Tibial nerve (tissue), 4 donors: ENCODE measurements at regions not wholly inside any gene's neighbourhood (a gene's known extent, or its start where the extent isn't known, plus 50 kb on each side); places are given as distances from the start of the nearest gene placed in this dataset. TPM values are rescaled to one million over a fixed set of nuclear protein-coding genes. Genes with fewer than 3 reads are reported as not detected.

Experiments used
- DNase-seq, 2 donors: peaks; one replicate each; pipeline ENCODE4 v3.0.0-alpha.2; 2019; ENCODE audit warnings: low spot score in 2 of 2
- H3K27ac ChIP-seq, 4 donors: fragments of 200-600 bp; sonication (generic) in 3 of 4; one replicate each; pipeline ENCODE4 v1.5.1; 2017 to 2019; ENCODE audit warnings: mild to moderate bottlenecking in 1 of 4
- H3K27me3 ChIP-seq, 2 donors: fragments of 200-600 bp; sonication (generic) in 1 of 2; one replicate each; pipeline versions ENCODE4 v1.5.1 to v1.6.0; 2017 to 2019
- H3K36me3 ChIP-seq, 3 donors: fragments of 200-600 bp; sonication (generic); one replicate each; pipeline ENCODE4 v1.5.1; 2018 to 2019
- H3K4me1 ChIP-seq, 4 donors: fragments of 200-600 bp; sonication (generic) in 3 of 4; one replicate each; pipeline ENCODE4 v1.5.1; 2017 to 2019
- H3K4me3 ChIP-seq, 4 donors: fragments of 200-600 bp; sonication (generic) in 3 of 4; one replicate each; pipeline ENCODE4 v1.5.1; 2017 to 2019; ENCODE audit warnings: mild to moderate bottlenecking in 1 of 4, moderate library complexity in 1 of 4
- H3K9me3 ChIP-seq, 4 donors: fragments of 200-600 bp; sonication (generic) in 3 of 4; one replicate each; pipeline ENCODE4 v1.5.1; 2017 to 2019
- CTCF ChIP-seq, 5 experiments: fragments of 200-600 bp in 3 of 5; fragments of 450-650 bp in 2 of 5; sonication (generic) in 3 of 5; IDR thresholded peaks; one replicate each; pipeline ENCODE4 v1.5.1; 2016 to 2019; ENCODE audit warnings: antibody characterized with exemption in 5 of 5, mild to moderate bottlenecking in 3 of 5, moderate library complexity in 2 of 5
- EP300 ChIP-seq, 2 donors: sonication (generic); formaldehyde crosslinking; IDR thresholded peaks; one replicate each; pipeline ENCODE4 v1.6.1; 2017; ENCODE audit warnings: antibody characterized with exemption in 2 of 2, mild to moderate bottlenecking in 1 of 2
- POLR2A ChIP-seq, 2 donors: fragments of 450-650 bp; IDR thresholded peaks; one replicate each; pipeline ENCODE4 v1.6.1; 2017; ENCODE audit warnings: antibody characterized with exemption in 2 of 2, mild to moderate bottlenecking in 2 of 2, moderate library complexity in 2 of 2
- WGBS, 2 donors: methylation state at CpG; one replicate each; pipeline ENCODE4 v1.1.5; 2018; 5-methylcytosine and 5-hydroxymethylcytosine counted together
- small RNA-seq: library from RNA; depleted of rRNA; stranded (forward); fragments of <200 nt; gene quantifications from one replicate; pipeline ENCODE3, GENCODE V24; 2016

DNA sequence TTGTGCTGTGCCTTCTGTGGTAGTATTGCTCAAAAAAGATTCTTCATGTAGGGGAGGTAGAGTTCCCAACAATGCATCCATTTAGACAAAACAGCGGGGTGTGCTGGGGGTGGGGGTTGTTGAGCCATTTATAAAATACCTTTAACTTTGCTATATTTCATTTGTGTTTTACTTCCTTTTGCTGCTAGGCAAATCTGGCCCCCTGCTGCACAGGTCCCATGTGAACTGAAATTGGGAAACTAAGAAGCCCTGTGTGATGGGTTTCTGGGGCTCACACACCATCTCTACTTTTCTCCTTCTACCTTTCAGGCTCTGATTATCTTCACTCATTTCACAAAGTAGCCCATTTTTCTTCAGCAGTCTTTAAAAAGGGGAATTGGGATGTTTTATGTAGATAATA is 52.7 kb upstream of the ITGA4 start:
- peaks cover 0 to 4% (median 0%) of the 10 kb centered on the region in 4 donors for H3K4me1 ChIP-seq
- 50 to 82% methylated on average over 1 of the region's 1 CpG for WGBS, 2 donors
- no peak for DNase-seq
- no peaks in the 10 kb centered on the region for H3K36me3 ChIP-seq
- H3K27ac ChIP-seq = no peak overlapping the region
- TF ChIP-seq POLR2A (IDR thresholded peaks at IDR 0.05) (no peak), EP300 (IDR thresholded peaks at IDR 0.05) (no peak), CTCF (IDR thresholded peaks at IDR 0.05) (no peak)
- no peaks in the 10 kb centered on the region for H3K9me3 ChIP-seq
- no peaks in the 10 kb centered on the region for H3K27me3 ChIP-seq
- no peak overlapping the region for H3K4me3 ChIP-seq

DNA sequence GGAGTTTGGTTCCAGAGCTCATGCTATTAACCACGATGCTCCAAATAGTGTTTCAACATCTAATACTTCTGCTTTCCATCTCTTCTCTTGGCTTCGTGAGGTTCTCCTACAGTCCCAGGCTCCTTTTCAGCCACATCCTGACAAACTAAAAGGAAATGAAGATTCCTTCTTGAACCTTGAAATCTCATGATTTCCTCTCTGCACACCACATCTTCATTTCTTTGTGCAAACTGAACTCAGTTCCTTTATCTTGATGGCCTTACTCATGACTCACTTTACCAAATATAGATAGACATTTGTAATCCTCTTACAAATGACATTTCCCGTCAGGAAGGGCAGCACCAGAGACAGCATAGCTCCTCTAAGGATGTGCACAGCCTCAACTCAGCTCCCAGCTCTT is 50.0 kb upstream of the ITGA4 start:
- Histone ChIP-seq H3K27me3 (no peaks in the 10 kb centered on the region), H3K9me3 (no peaks in the 10 kb centered on the region), H3K4me1 (peaks cover 0 to 4% (median 0%) of the 10 kb centered on the region in 4 donors), H3K36me3 (no peaks in the 10 kb centered on the region), H3K4me3 (no peak overlapping the region), H3K27ac (no peak overlapping the region)
- WGBS, 2 donors = 78 to 80% methylated on average over 3 of the region's 3 CpGs
- no peak for TF ChIP-seq POLR2A (IDR thresholded peaks at IDR 0.05)
- TF ChIP-seq CTCF (IDR thresholded peaks at IDR 0.05) = no peak
- TF ChIP-seq EP300 (IDR thresholded peaks at IDR 0.05) = peak in 1 of 2 donors; percentile 51
- no peak for DNase-seq

Small RNAs in the stretch of these regions (small RNA-seq; reads per million reads assigned to genes)
- not detected for gene MIR4437
